Occipital lobe (tissue), 1 donor: ENCODE measurements at regions not wholly inside any gene's neighbourhood (a gene's known extent, or its start where the extent isn't known, plus 50 kb on each side); places are given as distances from the start of the nearest gene placed in this dataset.
"Not testable (repeated sequence)": the region's sequence is repeated elsewhere in the genome, so short reads cannot be mapped to it uniquely, and the experiment has no call there.

Experiments used
- DNase-seq: peaks from one replicate; lab custom pipeline; 2025; lab: John Stamatoyannopoulos, UW

- DNase-seq, result no peak
Observed at GRCh38 chr4:15336410-15337167, 91.2 kb upstream of the C1QTNF7 start.

GRCh38 chr4:15337168-15337657 is 90.6 kb upstream of the C1QTNF7 start:
- not testable (repeated sequence) for DNase-seq

DNA sequence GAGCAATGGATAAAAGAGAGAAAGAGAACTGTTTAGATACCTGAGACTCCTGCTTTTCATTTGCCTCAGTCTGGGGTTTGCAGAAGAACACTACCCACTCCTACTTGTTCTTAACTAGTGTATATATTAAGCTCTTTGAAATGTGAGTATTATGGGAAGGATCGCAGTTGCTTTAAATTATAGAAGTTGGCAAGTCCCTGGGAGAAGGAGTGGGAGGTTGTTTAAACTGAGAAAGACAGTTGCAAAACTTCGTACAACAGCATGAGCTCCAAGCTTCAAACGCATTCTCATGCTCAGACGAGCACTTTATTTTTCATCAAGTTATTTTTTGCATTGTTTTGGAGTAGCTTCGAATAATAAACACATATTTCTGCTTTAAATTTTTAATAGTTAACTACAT is 88.1 kb upstream of the C1QTNF7 start:
- DNase-seq, result no peak

GRCh38 chr4:15340332-15340731 is 87.5 kb upstream of the C1QTNF7 start:
- no peak for DNase-seq

DNA sequence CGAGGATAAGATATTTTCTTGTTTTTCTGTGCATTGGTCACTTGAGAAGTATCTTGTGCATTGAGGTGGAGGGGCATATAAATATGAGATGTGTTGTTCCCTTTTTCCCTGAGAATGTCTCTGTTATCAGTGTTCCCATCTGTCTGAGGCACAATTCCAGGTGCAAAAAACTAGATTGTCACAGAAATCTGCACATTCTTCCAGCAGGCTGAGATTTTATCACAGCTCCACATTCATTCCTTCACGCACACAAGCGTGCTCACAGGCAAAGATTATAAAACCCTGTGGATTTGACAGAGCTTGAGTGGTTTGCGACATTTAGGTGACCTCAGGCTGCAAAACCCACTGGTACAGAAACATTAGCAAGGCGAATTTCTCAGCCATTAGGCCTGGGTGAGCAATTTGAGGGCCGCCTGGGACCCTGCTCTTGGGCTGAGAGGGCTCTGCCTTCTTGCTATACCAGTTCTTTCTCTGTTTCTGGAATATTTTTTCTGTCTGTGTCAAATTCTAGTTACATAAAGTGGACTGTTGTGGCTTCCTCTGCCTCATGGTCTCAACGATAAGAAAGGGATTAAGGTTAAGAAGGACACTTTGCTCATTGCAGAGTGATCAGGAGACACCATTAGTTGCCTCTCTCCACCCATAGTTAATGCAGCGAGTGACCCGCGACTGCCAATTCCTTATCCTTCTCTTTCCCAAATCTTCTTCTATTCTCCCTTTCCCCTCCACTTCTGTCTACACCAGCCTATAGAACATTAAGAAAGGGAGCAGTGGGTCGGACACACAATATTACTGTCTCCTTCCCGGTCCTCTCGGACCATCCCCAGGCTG is 86.7 kb upstream of the C1QTNF7 start:
- no peak for DNase-seq

DNA sequence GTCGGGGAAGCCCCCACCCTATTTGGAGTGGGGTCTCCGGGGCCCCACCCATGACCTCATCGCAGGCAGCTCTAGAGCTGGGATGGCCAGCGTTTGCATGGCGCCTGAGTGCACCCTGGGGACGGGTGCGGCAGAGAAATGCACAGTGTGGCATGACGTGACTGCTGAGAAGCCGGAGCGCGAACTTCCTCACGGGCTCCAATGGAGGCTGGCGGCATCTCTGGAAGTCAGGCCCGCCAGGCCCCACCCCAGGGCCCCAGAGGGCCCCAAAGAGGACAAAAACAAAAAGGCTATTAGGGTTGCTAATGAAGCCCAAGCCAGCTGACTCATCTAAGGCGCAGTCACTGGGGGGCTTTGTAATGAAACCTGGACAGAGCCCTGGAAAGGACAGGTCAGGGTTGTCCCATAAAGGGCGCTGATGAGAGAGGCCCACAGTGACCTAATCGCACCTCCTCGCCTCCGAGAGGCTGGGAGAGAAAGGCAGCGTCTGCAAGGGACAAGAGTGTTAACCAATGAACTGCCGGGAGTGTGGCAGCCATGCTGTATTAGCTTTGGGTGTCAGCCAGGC is 86.0 kb upstream of the C1QTNF7 start:
- no peak for DNase-seq

GRCh38 chr4:15343000-15343399 is 84.8 kb upstream of the C1QTNF7 start:
- no peak for DNase-seq

- no peak for DNase-seq
Observed at GRCh38 chr4:15343581-15343980, 84.3 kb upstream of the C1QTNF7 start.

DNA sequence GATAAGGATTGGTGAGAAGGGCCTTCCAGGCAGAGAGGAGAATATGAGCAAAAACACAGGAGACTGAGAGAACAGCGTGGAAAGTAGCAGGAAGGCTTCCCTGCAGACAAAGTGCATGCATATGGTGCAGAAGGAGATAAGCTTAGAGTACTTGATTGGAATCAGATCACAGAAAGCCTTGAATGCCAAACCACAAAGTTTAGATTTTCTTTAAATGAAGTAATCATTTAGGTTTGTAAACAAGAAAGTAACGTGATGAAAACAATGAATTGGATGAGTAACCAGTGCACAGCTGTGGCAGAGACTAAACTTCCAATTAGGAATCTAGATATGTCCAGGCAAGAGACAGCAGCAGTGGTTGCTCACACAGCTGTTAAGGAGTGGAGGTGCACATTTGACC is 83.8 kb upstream of the C1QTNF7 start:
- DNase-seq, result no peak

- no peak for DNase-seq
Observed at GRCh38 chr4:15345134-15345533, 82.7 kb upstream of the C1QTNF7 start.

GRCh38 chr4:15348236-15348635 is 79.6 kb upstream of the C1QTNF7 start:
- DNase-seq, result no peak

GRCh38 chr4:15348695-15349094 is 79.1 kb upstream of the C1QTNF7 start:
- DNase-seq, result no peak

DNA sequence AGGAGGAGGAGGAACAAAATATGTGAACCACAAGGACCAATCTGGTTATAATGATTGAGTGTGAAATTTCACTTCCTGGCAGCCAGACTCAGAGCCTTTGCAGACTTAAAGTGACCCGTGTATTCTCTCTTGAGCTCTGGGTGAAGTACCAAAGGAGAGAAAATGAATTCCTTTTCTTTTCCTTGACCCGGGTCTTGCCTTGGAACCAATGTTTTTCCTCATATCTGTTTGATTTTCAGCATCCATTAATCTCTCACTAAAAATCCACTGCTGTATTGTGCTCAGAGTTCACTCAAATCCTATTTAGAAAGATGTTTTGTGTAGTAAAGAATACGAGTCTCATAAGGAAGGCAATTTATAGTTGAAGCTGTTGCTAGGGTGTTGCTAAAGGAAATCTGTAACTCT is 78.3 kb upstream of the C1QTNF7 start:
- no peak for DNase-seq

- DNase-seq, result no peak
Observed at GRCh38 chr4:15349965-15350364, 77.9 kb upstream of the C1QTNF7 start.

DNA sequence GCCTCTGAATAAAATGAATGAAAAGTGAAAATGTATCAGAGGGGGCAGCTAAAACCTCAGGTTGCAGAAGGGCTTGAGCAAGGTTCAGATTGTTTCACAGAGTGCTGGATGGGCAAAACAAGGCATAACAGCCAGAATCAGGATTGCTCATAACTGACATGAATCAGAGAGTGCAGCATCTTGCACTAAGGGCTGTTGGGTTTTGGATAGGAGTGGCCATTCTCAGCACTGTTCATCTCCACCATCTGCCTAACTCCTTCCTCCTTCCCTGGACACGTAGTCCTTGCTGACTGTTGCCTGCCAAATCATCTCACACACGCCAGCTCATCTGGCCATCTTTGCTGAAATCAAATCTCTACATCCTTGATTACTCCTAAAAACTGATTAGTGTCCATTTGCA is 75.3 kb upstream of the C1QTNF7 start:
- DNase-seq, result no peak

DNA sequence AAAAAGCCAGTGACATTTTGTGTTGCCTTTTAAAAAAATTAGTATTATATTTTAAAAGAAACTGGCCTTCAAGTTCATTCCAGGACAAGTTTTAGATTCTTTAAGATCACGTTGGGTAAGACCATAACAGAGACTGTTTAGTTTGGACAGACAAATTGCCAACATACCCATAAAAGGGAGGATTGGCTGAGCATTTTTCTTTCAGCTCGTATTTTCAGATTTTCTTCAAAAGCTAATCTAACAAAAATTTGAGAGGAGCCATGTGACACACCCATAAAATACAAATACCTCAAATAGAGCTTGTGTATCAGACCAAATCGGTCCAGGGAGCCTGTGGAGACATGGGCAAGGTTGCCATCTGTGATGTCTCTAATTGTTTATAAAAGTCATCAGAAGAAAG is 74.6 kb upstream of the C1QTNF7 start:
- DNase-seq, result no peak

DNA sequence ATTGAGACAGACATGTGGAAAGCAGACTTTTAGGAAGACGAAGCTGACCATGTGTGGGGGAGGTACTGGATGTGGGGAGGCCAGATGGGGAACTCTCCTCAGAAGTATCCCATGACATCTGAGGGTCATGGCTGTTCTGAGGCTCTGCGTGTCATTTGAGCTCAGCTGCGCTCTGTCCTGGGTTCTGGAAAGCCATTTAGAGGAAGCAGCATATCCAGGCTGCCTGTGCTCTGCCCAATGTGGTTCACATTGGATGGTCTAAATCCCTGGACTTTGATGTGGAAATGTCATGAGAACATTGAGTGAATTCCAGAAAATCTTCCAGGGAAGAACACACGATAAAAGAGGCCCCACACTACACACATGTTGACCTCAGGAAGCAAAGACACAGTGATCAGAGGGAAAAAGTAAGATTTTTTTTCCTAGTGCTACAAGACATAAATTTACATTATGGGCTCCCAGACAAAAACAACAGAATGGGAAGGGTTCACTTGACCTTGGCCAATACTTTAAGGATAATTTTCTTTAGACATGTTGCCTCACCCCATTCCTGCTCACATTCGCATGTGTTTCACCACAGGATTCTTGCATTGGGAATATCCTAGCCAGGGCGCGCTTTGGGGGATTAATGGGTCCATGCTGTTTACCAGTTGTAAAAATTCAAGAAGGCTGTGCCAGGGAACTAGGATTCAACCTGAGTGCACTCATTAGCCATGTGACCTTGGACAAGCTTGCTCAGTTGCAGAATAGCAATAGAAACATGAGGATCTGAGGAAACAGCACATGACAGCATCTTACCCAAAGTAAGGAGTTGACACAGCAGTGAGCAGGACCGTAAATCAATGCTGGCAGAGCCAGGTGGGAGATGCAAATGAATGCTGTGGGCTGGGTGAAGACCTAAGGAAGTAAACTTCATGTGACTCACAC is 73.2 kb upstream of the C1QTNF7 start:
- no peak for DNase-seq

GRCh38 chr4:15361529-15361928 is 66.3 kb upstream of the C1QTNF7 start:
- no peak for DNase-seq

- DNase-seq, result no peak
Observed at GRCh38 chr4:15362541-15362940, 65.3 kb upstream of the C1QTNF7 start.

DNA sequence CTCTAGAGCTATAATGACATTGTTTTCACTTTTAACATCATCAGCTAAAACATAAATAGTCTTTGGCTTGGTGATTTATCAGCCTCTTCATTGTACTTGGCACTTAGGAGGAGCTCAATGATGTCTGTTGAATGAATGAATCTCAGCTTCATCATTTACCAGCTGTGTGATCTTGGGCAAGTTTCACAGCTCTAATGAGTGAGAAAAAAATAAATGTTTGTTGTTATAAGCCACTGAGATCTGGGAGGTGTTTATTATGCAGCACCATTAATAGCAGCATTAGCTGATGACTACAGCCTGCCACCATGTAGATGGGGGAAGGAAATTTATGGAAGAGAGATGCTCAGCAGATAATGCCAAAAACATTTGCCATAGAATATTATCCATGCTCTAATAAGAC is 63.6 kb upstream of the C1QTNF7 start:
- DNase-seq, result no peak

DNA sequence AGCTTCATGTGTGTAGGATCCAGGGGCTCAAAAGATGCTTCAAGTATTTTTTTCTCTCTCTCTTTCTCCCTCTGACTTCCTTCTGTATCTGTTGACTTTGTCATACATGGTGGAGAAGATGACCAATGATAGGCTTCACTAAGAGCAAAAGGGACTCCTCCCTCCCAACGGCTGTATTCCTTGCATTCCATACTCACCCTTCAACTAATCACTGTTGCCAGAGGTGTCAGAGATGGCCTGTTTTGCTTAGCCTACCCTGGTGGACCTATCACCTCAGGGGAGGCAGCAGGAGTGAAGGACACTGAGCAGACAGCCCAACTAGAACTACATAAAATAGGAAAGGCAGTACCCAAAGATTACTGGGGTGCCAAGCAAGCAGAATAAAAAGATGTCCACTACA is 62.2 kb upstream of the C1QTNF7 start:
- no peak for DNase-seq
